COLO668 (cell line): ENCODE measurements at regions not wholly inside any gene's neighbourhood (a gene's known extent, or its start where the extent isn't known, plus 50 kb on each side); places are given as distances from the start of the nearest gene placed in this dataset.

ENCODE experiments used
- DNase-seq: peaks from one replicate; lab custom pipeline; 2025; ENCODE audit not compliant: unreplicated experiment; lab: John Stamatoyannopoulos, UW

GRCh38 chr1:218705911-218706893 is 361.1 kb downstream of the TGFB2 start:
- DNase-seq, result no peak

DNA sequence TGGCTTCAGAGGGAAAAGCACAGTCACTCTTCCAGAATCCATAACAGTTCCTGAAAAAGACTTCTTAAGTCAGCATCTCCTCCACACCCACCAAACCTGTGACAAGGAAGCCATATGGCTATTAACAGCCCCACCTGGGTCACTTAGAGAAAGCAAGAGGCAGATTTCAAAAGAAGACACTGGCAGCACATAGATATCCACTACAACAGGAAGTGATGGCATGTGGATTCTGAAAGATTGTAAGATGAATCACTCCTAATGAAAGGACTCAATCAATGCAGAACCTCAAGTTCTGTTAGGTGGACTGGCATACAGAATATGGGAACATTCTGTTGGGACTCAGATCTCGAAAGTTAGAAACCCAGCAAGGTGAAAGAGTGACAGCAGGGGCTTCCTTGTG is 365.9 kb downstream of the TGFB2 start:
- no peak for DNase-seq

- DNase-seq, result no peak
Measured at GRCh38 chr1:218711884-218712674, 366.9 kb downstream of the TGFB2 start.

DNA sequence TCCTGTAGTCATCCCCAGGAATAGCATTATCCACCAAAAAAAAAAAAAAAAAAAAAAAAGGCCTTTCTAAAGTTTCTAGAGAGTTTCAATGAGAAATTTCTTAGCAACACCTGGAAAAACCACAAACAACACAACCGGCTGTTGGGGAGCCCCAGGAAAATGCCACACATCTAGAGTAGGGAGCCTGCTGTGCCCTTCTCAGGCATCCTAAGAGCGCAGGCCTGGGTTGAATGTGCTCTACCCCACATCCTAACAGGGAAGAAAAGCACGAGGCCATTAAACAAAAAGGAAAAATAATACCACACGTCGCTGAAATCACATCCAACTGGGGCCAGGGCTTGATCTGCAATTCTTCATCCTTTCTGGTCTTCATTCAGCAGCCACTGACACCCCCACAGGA is 367.5 kb downstream of the TGFB2 start:
- DNase-seq, result no peak

- no peak for DNase-seq
Measured at GRCh38 chr1:218715961-218716669, 371.0 kb downstream of the TGFB2 start.

DNA sequence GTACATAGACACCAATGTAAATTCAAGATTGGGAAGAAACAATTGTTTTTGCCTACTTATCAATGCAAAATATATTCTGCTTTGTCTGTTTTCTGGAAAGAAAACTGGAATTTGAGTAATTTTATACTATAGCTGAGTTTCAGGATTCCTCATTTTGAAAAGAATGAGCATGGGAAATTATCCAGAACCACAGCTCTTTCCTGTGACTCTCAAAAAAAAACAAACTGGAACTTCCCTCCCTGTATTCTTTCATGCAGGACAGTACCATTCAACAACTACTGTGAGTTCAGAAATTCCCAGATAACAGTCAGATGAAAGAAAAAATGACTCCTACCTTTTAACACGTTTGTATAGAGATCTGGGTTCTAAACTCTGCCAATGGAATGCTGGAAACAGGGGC is 372.4 kb downstream of the TGFB2 start:
- DNase-seq, result no peak

GRCh38 chr1:218718206-218718605 is 373.1 kb downstream of the TGFB2 start:
- no peak for DNase-seq

DNA sequence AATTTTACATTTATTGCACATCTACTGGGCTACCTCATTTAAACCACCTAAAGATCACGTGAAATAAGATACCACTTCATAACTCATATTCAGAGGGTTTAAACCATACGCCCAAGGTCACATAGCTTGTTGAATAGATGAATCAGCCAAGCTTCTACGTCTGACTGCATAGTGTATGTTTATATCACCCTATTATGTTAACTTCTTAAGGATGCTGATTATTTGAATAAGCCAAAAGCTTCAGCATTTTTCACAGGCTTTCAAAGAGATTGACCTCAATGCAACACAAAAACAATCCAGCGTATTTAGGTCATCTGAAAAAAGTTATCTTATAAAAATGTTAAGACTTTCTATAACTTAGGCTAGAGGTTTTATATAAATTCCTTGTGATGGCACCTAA is 373.8 kb downstream of the TGFB2 start:
- no peak for DNase-seq

GRCh38 chr1:218728898-218729565 is 383.9 kb downstream of the TGFB2 start:
- no peak for DNase-seq

DNA sequence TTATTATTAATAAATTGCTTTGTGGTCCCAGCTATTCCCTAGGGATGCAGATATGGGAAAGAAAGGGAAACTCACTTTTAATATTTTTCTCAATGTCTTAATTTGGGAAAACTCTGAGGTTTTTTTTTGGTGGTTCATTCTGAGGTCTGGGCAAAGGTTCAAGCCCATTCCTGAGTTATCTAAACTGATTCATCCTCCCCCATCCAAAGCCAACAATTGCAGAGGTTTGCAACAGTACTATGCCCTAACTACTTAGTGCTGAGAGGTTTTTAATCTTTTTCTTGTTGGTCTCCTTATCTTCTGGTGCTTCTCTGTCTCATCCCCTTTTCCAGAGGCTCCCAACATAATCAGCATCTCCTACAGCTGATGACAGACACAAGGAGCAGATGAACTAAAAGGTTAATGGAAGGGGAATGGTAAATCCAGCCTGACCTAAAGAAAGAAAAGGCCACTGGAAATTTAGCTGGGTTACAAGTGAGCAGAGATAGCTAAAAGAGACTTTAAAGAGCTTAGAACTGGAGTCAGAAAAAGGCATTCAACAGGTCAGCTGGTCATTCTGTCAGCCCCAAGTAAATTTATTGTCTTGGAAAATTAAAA is 390.4 kb downstream of the TGFB2 start:
- no peak for DNase-seq

GRCh38 chr1:218739426-218739825 is 394.3 kb downstream of the TGFB2 start:
- DNase-seq, result no peak

DNA sequence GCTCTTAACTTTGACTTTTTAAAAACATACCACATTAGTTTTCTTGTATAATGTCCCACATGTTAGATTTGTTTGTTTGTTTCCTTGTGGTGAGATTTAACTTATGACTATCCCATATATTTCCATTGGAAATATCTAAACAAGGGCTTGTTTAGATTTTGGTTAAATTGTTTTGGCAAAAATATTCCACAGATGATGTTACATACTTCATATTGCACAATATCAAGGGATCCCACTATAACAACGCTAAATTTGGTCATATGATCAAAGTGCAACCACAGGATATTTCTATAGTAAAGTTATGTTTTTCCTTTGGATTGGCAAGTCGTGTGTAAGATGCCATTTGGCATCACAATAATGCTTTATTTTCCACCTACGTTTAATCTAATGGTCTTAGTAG is 396.7 kb downstream of the TGFB2 start:
- no peak for DNase-seq

DNA sequence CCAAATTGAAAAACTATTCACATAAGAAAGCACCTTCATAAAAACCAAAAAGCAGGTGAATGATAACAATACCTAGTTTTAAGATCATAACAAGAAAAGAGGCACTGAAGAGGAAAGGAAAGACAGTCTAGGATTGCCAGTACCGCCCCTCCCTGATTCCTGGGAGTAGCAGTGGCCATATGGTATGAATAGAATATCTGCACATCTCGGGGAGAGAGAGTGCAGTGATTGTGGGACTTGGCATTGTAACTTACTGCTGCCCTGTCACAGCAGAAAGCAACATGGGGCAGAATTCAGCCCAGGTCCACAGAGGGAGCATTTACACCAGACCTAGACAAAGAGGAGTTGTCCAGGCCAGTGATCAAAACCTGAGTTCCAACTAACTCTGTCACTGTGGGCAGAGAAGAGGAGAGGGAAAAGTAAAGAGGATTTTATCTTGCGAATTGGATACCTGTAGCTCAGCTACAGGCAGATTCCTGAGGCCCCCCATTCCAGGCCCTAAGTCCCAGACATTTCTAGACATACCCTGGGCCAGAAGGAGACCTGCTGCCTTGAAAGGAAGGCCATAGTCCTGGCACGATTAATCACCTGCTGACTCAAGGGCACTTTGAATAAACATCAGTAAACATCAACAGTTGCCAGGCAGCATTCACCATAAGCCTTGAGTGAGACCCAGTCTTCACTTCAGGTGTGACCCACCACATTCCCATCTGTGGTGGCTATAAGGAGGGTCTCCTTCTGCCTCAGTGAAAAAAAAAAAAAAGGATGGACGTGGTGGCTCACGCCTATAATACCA is 397.5 kb downstream of the TGFB2 start:
- no peak for DNase-seq

GRCh38 chr1:218743861-218744505 is 398.8 kb downstream of the TGFB2 start:
- DNase-seq, result no peak

- no peak for DNase-seq
Measured at GRCh38 chr1:218748071-218748470, 402.9 kb downstream of the TGFB2 start.

DNA sequence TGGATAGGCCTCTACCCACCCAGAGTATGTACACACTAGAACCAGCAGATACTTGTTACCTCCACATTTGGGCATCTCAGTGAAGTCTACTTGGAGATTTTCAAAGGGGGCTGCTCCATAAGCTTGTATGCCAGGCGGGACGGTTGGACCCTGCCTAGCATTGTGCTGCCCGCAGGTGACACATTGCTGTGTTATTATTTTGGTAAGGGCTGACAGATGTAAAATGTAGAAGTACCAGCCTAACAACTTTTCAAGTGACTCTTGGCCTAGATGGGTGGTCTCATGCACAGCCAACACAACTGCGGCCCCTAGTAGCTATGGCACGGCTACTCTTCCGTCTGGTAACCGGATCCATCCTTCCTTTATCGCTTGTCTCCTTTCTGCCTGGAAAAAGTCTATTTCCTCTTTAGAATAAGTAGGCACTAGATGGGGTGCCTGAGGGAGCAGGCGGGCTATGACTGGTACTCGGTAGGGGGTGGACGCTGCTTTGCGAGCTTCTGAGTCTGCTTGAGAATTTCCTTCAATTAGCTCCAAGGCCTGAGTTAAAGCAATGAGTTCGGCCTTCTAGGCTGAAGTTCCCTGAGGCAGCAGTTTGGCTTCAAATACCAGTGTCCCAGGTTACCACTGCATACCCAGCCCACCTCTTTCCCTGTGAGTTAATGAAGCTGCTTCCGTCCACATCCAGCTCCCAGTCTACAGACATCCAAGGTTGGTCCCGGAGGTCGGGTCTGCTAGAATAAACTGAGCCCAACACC is 405.3 kb downstream of the TGFB2 start:
- DNase-seq, result no peak

DNA sequence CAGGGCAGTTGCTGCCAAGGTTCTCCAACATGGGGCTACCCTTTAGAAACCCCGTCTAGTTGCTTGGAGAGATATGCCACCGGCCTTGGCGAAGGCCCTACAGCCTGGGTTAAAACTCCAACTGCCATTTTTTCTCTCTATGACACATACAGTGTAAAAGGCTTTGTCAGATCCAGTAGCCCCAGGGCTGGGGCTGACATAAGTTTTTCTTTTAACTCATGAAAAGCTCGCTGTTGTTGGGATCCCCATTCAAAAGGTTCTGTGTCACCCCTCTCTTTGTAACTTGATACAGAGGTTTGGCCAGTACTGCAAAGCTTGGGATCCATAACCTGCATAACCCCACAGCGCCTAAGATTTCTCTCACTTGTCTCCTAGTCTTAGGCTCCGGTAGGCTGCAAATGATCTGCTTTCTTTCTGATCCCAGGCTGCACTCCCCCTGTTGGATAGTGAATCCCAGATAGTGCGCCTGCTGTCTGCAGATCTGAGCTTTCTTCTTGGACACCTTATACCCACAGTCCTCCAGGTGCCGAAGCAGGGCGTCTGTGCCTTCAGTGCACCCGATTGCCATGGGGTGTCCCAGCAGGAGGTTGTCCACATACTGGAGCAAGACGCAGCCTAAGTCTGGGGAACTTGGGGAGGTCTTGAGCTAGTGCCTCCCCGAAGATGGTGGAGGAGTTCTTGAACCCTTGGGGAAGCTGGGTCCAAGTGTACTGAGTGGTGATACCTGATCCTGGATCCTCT is 406.2 kb downstream of the TGFB2 start:
- DNase-seq, result no peak

- DNase-seq, result no peak
Measured at GRCh38 chr1:218752126-218752525, 407.0 kb downstream of the TGFB2 start.
